GM12891 (cell line): ENCODE measurements at regions not wholly inside any gene's neighbourhood (a gene's known extent, or its start where the extent isn't known, plus 50 kb on each side); places are given as distances from the start of the nearest gene placed in this dataset.

Experiments used
- POLR2A ChIP-seq: IDR thresholded peaks from 2 replicates; pipeline ENCODE4 v1.6.1; 2011; ENCODE audit warnings: low read depth, low read length, control low read depth
- POLR2AphosphoS5 ChIP-seq: IDR thresholded peaks from 2 replicates; pipeline ENCODE4 v1.6.1; 2011; ENCODE audit warnings: low read depth, low read length, control low read depth
- SPI1 ChIP-seq: IDR thresholded peaks from 2 replicates; pipeline ENCODE4 v1.6.1; 2011; ENCODE audit warnings: low read depth, low read length, control low read depth
- TAF1 ChIP-seq: IDR thresholded peaks from 2 replicates; pipeline ENCODE4 v1.6.1; 2011; ENCODE audit warnings: low read depth, low read length, control low read depth

- TF ChIP-seq POLR2AphosphoS5 (no peak), POLR2A (no peak), TAF1 (no peak), SPI1 (no peak)
These were observed 180.5 kb downstream of the CTTN start for GRCh38 chr11:70578831-70579230.
